ENCODE measurements at regions not wholly inside any gene's neighbourhood (a gene's known extent, or its start where the extent isn't known, plus 50 kb on each side); places are given as distances from the start of the nearest gene placed in this dataset.
A peak's percentile ranks its signal among the peaks of the same experiment; 100 is the strongest.

DNA sequence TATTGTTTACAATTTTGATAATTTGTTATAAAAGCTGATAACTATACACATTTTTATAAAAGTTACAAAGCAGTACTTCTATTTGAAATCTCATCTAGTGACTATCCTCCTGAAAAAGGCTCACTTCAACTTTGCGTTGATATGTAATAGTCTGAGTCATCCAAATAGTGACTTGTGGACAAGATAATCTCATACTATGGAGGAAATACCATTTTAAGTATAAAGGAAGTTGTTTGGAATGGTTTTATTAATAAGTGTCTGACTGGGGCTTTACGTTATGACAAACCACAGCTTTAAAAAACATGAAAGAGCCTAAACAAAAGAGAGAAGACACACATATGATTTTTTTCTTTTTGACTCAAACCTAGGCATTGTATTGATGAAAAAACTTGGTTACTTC, 272.3 kb upstream of the COL3A1 start:
- no peak overlapping the region for H3K4me2 ChIP-seq (ENCODE audit: extremely low read depth, insufficient read depth, low read length)
- no peaks in the 10 kb centered on the region for H3K79me2 ChIP-seq (ENCODE audit: control insufficient read depth, insufficient read depth, low read length)
- no peak overlapping the region for H3K9ac ChIP-seq (ENCODE audit: insufficient read depth, low read length)
- H2AFZ ChIP-seq (ENCODE audit: low read length) = no peak overlapping the region
- no peak overlapping the region for H3K27ac ChIP-seq (ENCODE audit: insufficient read depth, low read length)
- H3K36me3 ChIP-seq (ENCODE audit: control insufficient read depth, insufficient read depth, low read length) = no peaks in the 10 kb centered on the region
- no peaks in the 10 kb centered on the region for H4K20me1 ChIP-seq (ENCODE audit: control insufficient read depth, extremely low read depth, insufficient read depth, low read length)
- H3K4me3 ChIP-seq (replicated peaks in 1 of 4; ENCODE audit: control extremely low read depth in 1 of 4, insufficient read depth in 1 of 4, low read depth in 3 of 4, low read length in 4 of 4) = no peak overlapping the region
- DNase-seq (ENCODE audit: low read depth in 2 of 2) = peak; percentile 47 to 71
- H3K27me3 ChIP-seq (ENCODE audit: control insufficient read depth, insufficient read depth, low read length) = no peaks in the 10 kb centered on the region
- no peaks in the 10 kb centered on the region for H3K4me1 ChIP-seq (ENCODE audit: control insufficient read depth, extremely low read depth, insufficient read depth, low read length)
- no peaks in the 10 kb centered on the region for H3K9me3 ChIP-seq (ENCODE audit: control insufficient read depth, insufficient read depth, low read depth, low read length)
- no peak for TF ChIP-seq EZH2 (IDR thresholded peaks at IDR 0.05; ENCODE audit: low read length, missing control alignments)
- TF ChIP-seq, protein P1, sequence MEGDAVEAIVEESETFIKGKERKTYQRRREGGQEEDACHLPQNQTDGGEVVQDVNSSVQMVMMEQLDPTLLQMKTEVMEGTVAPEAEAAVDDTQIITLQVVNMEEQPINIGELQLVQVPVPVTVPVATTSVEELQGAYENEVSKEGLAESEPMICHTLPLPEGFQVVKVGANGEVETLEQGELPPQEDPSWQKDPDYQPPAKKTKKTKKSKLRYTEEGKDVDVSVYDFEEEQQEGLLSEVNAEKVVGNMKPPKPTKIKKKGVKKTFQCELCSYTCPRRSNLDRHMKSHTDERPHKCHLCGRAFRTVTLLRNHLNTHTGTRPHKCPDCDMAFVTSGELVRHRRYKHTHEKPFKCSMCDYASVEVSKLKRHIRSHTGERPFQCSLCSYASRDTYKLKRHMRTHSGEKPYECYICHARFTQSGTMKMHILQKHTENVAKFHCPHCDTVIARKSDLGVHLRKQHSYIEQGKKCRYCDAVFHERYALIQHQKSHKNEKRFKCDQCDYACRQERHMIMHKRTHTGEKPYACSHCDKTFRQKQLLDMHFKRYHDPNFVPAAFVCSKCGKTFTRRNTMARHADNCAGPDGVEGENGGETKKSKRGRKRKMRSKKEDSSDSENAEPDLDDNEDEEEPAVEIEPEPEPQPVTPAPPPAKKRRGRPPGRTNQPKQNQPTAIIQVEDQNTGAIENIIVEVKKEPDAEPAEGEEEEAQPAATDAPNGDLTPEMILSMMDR (conservative IDR thresholded peaks at IDR 0.05 in 1 of 2, IDR thresholded peaks at IDR 0.05 in 1 of 2; ENCODE audit: low read depth in 1 of 2, low read length in 2 of 2) = no peak

DNA sequence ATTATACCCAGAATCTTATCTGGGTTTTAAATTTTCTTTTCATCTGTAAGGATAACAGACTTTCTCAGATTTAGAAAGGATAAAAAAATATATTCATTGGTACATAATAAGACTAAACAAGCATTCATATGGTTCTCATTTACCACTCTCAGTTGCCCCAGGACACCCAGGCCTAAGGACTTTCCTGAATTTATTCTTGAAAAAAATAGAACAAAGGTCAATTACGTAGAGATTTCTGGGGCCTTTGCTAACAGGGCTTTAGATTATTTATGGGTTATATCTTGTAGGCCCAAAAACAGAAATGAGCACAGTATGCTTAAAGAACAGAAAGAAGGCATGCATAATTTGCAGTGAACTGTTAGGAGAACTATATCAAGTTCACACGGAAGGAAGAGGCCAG, 269.0 kb upstream of the COL3A1 start:
- TF ChIP-seq, protein P1 (conservative IDR thresholded peaks at IDR 0.05 in 1 of 2, IDR thresholded peaks at IDR 0.05 in 1 of 2; ENCODE audit: low read depth in 1 of 2, low read length in 2 of 2) = no peak
- no peak for TF ChIP-seq EZH2 (IDR thresholded peaks at IDR 0.05; ENCODE audit: low read length, missing control alignments)
- H3K4me3 ChIP-seq (replicated peaks in 1 of 4; ENCODE audit: control extremely low read depth in 1 of 4, insufficient read depth in 1 of 4, low read depth in 3 of 4, low read length in 4 of 4) = no peak overlapping the region
- no peak overlapping the region for H2AFZ ChIP-seq (ENCODE audit: low read length)
- no peaks in the 10 kb centered on the region for H3K9me3 ChIP-seq (ENCODE audit: control insufficient read depth, insufficient read depth, low read depth, low read length)
- no peak overlapping the region for H3K4me2 ChIP-seq (ENCODE audit: extremely low read depth, insufficient read depth, low read length)
- no peaks in the 10 kb centered on the region for H3K4me1 ChIP-seq (ENCODE audit: control insufficient read depth, extremely low read depth, insufficient read depth, low read length)
- H3K79me2 ChIP-seq (ENCODE audit: control insufficient read depth, insufficient read depth, low read length) = no peaks in the 10 kb centered on the region
- H3K27me3 ChIP-seq (ENCODE audit: control insufficient read depth, insufficient read depth, low read length) = no peaks in the 10 kb centered on the region
- H4K20me1 ChIP-seq (ENCODE audit: control insufficient read depth, extremely low read depth, insufficient read depth, low read length) = no peaks in the 10 kb centered on the region
- no peak overlapping the region for H3K27ac ChIP-seq (ENCODE audit: insufficient read depth, low read length)
- no peaks in the 10 kb centered on the region for H3K36me3 ChIP-seq (ENCODE audit: control insufficient read depth, insufficient read depth, low read length)
- no peak overlapping the region for H3K9ac ChIP-seq (ENCODE audit: insufficient read depth, low read length)
- no peak for DNase-seq (ENCODE audit: low read depth in 2 of 2)

GRCh38 chr2:188713961-188714360, 260.2 kb upstream of the COL3A1 start:
- H4K20me1 ChIP-seq (ENCODE audit: control insufficient read depth, extremely low read depth, insufficient read depth, low read length) = no peaks in the 10 kb centered on the region
- H3K79me2 ChIP-seq (ENCODE audit: control insufficient read depth, insufficient read depth, low read length) = no peaks in the 10 kb centered on the region

More at GRCh38 chr2:188713961-188714360, 260.2 kb upstream of the COL3A1 start:
- Histone ChIP-seq H3K36me3 (ENCODE audit: control insufficient read depth, insufficient read depth, low read length) (no peaks in the 10 kb centered on the region), H3K9ac (ENCODE audit: insufficient read depth, low read length) (no peak overlapping the region), H3K27me3 (ENCODE audit: control insufficient read depth, insufficient read depth, low read length) (no peaks in the 10 kb centered on the region), H3K4me1 (ENCODE audit: control insufficient read depth, extremely low read depth, insufficient read depth, low read length) (no peaks in the 10 kb centered on the region), H3K27ac (ENCODE audit: insufficient read depth, low read length) (no peak overlapping the region), H3K4me3 (replicated peaks in 1 of 4; ENCODE audit: control extremely low read depth in 1 of 4, insufficient read depth in 1 of 4, low read depth in 3 of 4, low read length in 4 of 4) (no peak overlapping the region), H3K9me3 (ENCODE audit: control insufficient read depth, insufficient read depth, low read depth, low read length) (no peaks in the 10 kb centered on the region), H3K4me2 (ENCODE audit: extremely low read depth, insufficient read depth, low read length) (no peak overlapping the region), H2AFZ (ENCODE audit: low read length) (no peak overlapping the region)
- DNase-seq (ENCODE audit: low read depth in 2 of 2) = no peak
- no peak for TF ChIP-seq EZH2 (IDR thresholded peaks at IDR 0.05; ENCODE audit: low read length, missing control alignments)
- TF ChIP-seq, protein P1 (conservative IDR thresholded peaks at IDR 0.05 in 1 of 2, IDR thresholded peaks at IDR 0.05 in 1 of 2; ENCODE audit: low read depth in 1 of 2, low read length in 2 of 2) = no peak
